HUES64 (cell line): ENCODE measurements at regions not wholly inside any gene's neighbourhood (a gene's known extent, or its start where the extent isn't known, plus 50 kb on each side); places are given as distances from the start of the nearest gene placed in this dataset.

Experiments used
- H3K27ac ChIP-seq: 2 replicates; pipeline ENCODE4 v1.7.0; 2013; ENCODE audit warnings: low read depth, low read length, inconsistent platforms
- H3K27me3 ChIP-seq: 2 replicates; pipeline ENCODE4 v1.6.1; 2013; ENCODE audit warnings: mild to moderate bottlenecking, low read length; ENCODE audit not compliant: insufficient read depth
- H3K36me3 ChIP-seq: 2 replicates; pipeline ENCODE4 v1.6.1; 2013; ENCODE audit warnings: mild to moderate bottlenecking, low read length; ENCODE audit not compliant: insufficient read depth
- H3K4me1 ChIP-seq: 2 replicates; pipeline ENCODE4 v1.6.1; 2013; ENCODE audit warnings: mild to moderate bottlenecking, low read length, moderate library complexity; ENCODE audit not compliant: insufficient read depth
- H3K4me3 ChIP-seq: 2 replicates; pipeline ENCODE4 v1.5.1; 2013; ENCODE audit warnings: mild to moderate bottlenecking, low read length, moderate library complexity
- H3K9ac ChIP-seq: 2 replicates; pipeline ENCODE4 v1.6.1; 2013; ENCODE audit warnings: mild to moderate bottlenecking, low read depth, low read length
- H3K9me3 ChIP-seq: 2 replicates; pipeline ENCODE4 v1.6.1; 2013; ENCODE audit warnings: low read depth, low read length; ENCODE audit not compliant: insufficient read depth
- WGBS: fragments of 150-250, 120-280 bp; methylation state at CpG from one replicate; pipeline ENCODE4 v1.1.7; 2013; ENCODE audit warnings: missing lambda C conversion rate; 5-methylcytosine and 5-hydroxymethylcytosine counted together

- H3K4me3 ChIP-seq: no peak overlapping the region
- 0 out of 2 replicates have a peak, but pooled peaks cover 4% of the 10 kb centered on the region for H3K4me1 ChIP-seq
- WGBS: 95% methylated on average over 2 of the region's 2 CpGs
- no peaks in the 10 kb centered on the region for H3K36me3 ChIP-seq
- H3K27ac ChIP-seq: no peak overlapping the region
- no peaks in the 10 kb centered on the region for H3K27me3 ChIP-seq
- no peak overlapping the region for H3K9ac ChIP-seq
- peaks cover 2% of the 10 kb centered on the region for H3K9me3 ChIP-seq
These were observed 158.1 kb downstream of the RPS29 start for GRCh38 chr14:49428076-49428475.

GRCh38 chr14:49427117-49427516 is 159.1 kb downstream of the RPS29 start:
- 55% methylated on average over 7 of the region's 8 CpGs for WGBS
- no peaks in the 10 kb centered on the region for H3K27me3 ChIP-seq
- H3K9ac ChIP-seq: no peak overlapping the region
- no peaks in the 10 kb centered on the region for H3K36me3 ChIP-seq
- H3K9me3 ChIP-seq: no peaks in the 10 kb centered on the region
- 0 out of 2 replicates have a peak, but pooled peaks cover 4% of the 10 kb centered on the region for H3K4me1 ChIP-seq
- H3K4me3 ChIP-seq: no peak overlapping the region
- no peak overlapping the region for H3K27ac ChIP-seq

DNA sequence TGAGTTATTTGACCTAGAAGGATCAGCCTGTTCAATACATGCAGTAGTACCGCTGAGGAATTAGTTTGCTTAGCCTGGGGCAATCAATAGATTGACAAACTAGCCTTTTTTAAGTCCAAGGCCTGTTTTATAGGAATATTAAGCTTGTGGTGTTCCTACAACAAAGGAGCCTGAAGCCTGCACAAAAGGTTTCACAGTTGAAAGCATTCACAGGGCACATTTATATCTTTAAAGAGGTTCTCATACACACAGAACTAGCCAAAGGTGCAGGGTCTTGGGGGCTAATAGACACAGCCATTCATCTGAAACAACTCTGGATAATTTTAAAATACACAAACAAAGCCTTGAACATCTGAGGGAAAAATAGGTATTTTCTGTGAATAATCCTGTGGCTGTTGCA is 160.3 kb downstream of the RPS29 start:
- no peaks in the 10 kb centered on the region for H3K36me3 ChIP-seq
- no peak overlapping the region for H3K4me3 ChIP-seq
- no peaks in the 10 kb centered on the region for H3K9me3 ChIP-seq
- no peak overlapping the region for H3K9ac ChIP-seq
- no peaks in the 10 kb centered on the region for H3K27me3 ChIP-seq
- WGBS: 96% methylated on average over 1 of the region's 1 CpG
- H3K4me1 ChIP-seq: 0 out of 2 replicates have a peak, but pooled peaks cover 4% of the 10 kb centered on the region
- no peak overlapping the region for H3K27ac ChIP-seq

DNA sequence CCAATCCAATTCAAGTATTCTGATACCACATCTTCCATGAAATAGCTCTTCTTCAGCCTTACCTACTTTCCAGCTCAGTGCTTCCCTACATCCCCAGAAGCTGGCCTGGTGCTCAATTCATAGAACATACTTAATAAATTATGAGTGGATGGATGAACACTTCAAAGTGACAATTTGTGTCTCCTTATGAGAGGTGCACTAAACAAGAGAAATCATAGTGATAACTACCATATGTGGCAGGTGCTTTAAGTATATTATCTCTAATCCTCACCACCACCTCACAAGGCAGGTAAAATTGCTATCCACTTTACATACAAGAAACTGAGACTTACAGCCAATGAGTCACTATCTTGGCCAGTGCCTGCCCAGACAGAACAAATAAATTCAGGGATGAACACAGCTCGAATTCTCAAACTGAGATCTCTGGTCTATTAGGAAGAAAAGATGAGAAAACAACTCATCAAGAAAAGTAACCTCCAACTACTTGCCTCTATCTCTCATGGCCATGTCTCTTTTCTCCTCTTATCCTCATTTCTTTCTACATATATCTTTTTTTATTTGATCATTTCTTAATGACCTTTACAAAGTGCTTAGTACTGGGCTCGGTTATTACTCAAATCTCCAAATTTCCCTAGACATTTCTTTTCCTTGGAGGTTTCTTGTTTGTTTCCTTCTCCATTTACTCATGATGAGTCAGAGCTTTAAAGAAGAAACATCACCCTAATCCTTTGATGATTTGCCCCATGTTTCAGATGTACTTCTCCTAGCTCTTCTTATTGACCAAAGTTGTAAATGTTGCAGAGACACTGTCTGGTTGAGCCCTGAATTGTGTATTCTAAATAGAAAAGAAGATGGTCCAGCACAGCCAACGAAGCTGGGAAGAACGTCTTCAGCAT is 161.5 kb downstream of the RPS29 start:
- Histone ChIP-seq H3K27ac (no peak overlapping the region), H3K36me3 (no peaks in the 10 kb centered on the region), H3K9ac (no peak overlapping the region), H3K27me3 (no peaks in the 10 kb centered on the region), H3K4me3 (no peak overlapping the region), H3K4me1 (0 out of 2 replicates have a peak, but pooled peaks cover 4% of the 10 kb centered on the region), H3K9me3 (no peaks in the 10 kb centered on the region)
- WGBS: 81% methylated on average over 4 of the region's 4 CpGs

DNA sequence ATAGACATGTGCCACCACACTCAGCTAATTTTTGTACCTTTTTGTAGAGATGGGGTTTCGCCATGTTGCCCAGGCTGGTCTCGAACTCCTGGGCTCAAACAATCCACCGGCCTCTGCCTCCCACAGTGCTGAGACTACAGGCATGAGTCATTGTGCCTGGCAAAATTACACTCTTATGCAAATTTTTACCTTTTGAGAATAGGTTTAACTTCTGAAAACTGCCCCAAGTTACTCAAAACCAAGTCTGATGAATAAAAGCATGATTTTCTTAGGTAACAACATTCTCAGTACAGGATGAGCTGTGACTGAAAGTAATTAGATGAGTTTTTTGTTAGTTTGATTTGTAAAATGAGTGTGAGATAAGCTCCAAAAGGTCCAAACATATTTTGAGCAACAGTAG is 166.0 kb downstream of the RPS29 start:
- H3K9ac ChIP-seq: no peak overlapping the region
- no peak overlapping the region for H3K27ac ChIP-seq
- H3K9me3 ChIP-seq: no peaks in the 10 kb centered on the region
- peaks cover 17% of the 10 kb centered on the region for H3K4me1 ChIP-seq
- no peaks in the 10 kb centered on the region for H3K36me3 ChIP-seq
- H3K27me3 ChIP-seq: no peaks in the 10 kb centered on the region
- WGBS: 89% methylated on average over 3 of the region's 3 CpGs
- no peak overlapping the region for H3K4me3 ChIP-seq

- H3K27ac ChIP-seq: no peak overlapping the region
- H3K27me3 ChIP-seq: no peaks in the 10 kb centered on the region
- no peaks in the 10 kb centered on the region for H3K36me3 ChIP-seq
- H3K4me1 ChIP-seq: peaks cover 17% of the 10 kb centered on the region
- WGBS: 93% methylated on average over 4 of the region's 4 CpGs
- H3K4me3 ChIP-seq: no peak overlapping the region
- H3K9me3 ChIP-seq: no peaks in the 10 kb centered on the region
- no peak overlapping the region for H3K9ac ChIP-seq
These were observed 167.4 kb downstream of the RPS29 start for GRCh38 chr14:49418789-49419188.

DNA sequence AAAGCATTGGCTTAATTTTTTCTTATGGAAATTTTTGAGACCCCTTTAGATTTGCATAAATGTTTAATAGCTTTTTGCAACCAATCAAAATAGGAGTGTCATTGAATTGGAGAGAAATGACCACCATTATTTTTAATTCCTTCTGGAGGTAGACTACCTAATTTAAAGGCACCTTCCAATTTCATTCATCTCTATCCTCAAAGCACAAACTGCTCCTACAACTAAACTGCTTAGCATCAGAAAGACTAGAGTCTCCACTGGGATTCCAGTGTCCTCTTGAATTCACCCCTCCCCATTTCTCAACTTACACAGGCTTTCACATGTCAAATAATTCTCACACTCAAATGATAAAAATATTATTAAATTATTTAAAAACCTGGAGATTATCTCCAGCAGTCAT is 168.4 kb downstream of the RPS29 start:
- Histone ChIP-seq H3K36me3 (no peaks in the 10 kb centered on the region), H3K9ac (no peak overlapping the region), H3K27me3 (no peaks in the 10 kb centered on the region), H3K4me3 (no peak overlapping the region), H3K4me1 (peaks cover 17% of the 10 kb centered on the region), H3K27ac (no peak overlapping the region), H3K9me3 (no peaks in the 10 kb centered on the region)

DNA sequence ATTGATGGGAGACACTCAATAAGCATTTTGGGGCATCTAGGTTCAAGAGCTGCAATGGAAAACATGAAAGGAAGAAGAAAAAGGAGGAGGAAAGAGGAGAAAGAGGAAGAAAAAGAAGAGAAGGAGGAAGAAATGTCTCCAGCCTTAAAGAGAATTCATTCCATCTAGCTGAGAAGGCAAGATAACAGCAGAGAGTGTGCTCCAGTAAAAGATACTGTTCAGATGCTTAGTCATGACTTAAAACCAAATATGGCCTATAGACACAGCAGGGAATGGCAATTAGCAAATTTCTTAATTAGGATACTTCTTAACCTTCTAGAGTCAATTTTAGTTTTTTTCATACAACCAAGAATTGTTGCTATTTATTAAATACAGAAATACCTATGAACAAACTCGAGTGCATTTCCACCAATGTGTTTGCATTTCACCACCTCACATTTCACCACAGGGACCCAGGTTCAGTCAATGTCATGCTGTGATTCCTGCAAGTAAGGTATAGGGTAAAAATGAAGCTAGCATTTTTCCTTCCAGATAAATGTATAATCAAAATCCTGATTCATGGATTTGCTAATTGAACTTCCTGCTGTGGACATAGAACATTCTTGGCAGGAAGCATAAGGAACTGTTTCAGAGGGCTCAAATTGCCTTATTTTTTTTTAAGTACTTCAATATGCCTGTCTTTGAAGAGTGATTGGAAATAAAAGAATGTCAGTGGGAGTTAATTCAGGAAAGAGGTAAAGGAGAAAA is 177.8 kb downstream of the RPS29 start:
- Histone ChIP-seq H3K9me3 (no peaks in the 10 kb centered on the region), H3K27me3 (no peaks in the 10 kb centered on the region), H3K36me3 (no peaks in the 10 kb centered on the region), H3K9ac (no peak overlapping the region), H3K4me1 (peaks cover 6% of the 10 kb centered on the region; the same call in 1 of the 2 replicates), H3K27ac (no peak overlapping the region), H3K4me3 (no peak overlapping the region)
- 80% methylated on average over 1 of the region's 1 CpG for WGBS

- H3K27ac ChIP-seq: no peak overlapping the region
- no peaks in the 10 kb centered on the region for H3K4me1 ChIP-seq
- H3K9ac ChIP-seq: no peak overlapping the region
- no peak overlapping the region for H3K4me3 ChIP-seq
- no peaks in the 10 kb centered on the region for H3K27me3 ChIP-seq
- WGBS: 78% methylated on average over 3 of the region's 3 CpGs
- no peaks in the 10 kb centered on the region for H3K36me3 ChIP-seq
- no peaks in the 10 kb centered on the region for H3K9me3 ChIP-seq
These were observed 180.9 kb downstream of the RPS29 start for GRCh38 chr14:49405291-49405690.

GRCh38 chr14:49401373-49401772 is 184.8 kb downstream of the RPS29 start:
- no peaks in the 10 kb centered on the region for H3K36me3 ChIP-seq
- H3K27ac ChIP-seq: no peak overlapping the region; the same call in 1 of the 2 replicates
- 100% methylated on average over 1 of the region's 2 CpGs for WGBS
- no peaks in the 10 kb centered on the region for H3K9me3 ChIP-seq
- H3K4me1 ChIP-seq: no peaks in the 10 kb centered on the region
- no peak overlapping the region for H3K9ac ChIP-seq
- H3K4me3 ChIP-seq: no peak overlapping the region
- no peaks in the 10 kb centered on the region for H3K27me3 ChIP-seq

DNA sequence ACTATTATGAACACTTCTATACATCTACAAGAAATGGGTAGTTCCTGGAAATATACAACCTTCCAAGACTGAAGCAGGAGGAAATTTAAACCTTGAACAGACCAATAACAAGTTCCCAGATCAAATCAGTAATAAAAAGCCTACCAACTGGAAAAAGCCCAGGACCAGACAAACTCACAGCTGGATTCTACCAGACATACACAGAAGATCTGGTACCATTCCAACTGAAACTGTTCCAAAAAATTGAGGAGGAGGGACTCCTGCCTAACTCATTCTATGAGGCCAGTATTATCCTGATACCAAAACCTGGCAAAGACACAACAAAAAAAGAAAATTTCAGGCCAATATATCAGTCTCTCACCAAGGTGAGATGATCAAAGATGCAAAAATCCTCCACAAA is 189.4 kb downstream of the RPS29 start:
- H3K36me3 ChIP-seq: no peaks in the 10 kb centered on the region
- H3K4me1 ChIP-seq: no peaks in the 10 kb centered on the region
- H3K9me3 ChIP-seq: no peaks in the 10 kb centered on the region
- no peak overlapping the region for H3K4me3 ChIP-seq
- H3K27ac ChIP-seq: no peak overlapping the region
- no peak overlapping the region for H3K9ac ChIP-seq
- no peaks in the 10 kb centered on the region for H3K27me3 ChIP-seq
